Esophagus muscularis mucosa (tissue), 4 donors: ENCODE measurements at regions not wholly inside any gene's neighbourhood (a gene's known extent, or its start where the extent isn't known, plus 50 kb on each side); places are given as distances from the start of the nearest gene placed in this dataset.

Experiments used
- DNase-seq: peaks from one replicate; pipeline ENCODE4 v3.0.0-alpha.2; 2017; ENCODE audit errors: extremely low spot score
- H3K27ac ChIP-seq, 4 donors: fragments of 200-600 bp; sonication (generic); replicated peaks in 1 of 4; 1 replicate in 3 of 4; 2 replicates in 1 of 4; pipeline ENCODE4 v1.5.1; 2016 to 2019; ENCODE audit warnings: mild to moderate bottlenecking in 1 of 4
- H3K27me3 ChIP-seq, 4 donors: fragments of 200-600 bp; sonication (generic); one replicate each; pipeline versions ENCODE4 v1.5.1 to v1.6.0; 2016 to 2019
- H3K36me3 ChIP-seq, 4 donors: fragments of 200-600 bp; sonication (generic); one replicate each; pipeline ENCODE4 v1.5.1; 2016 to 2019
- H3K4me1 ChIP-seq, 4 donors: fragments of 200-600 bp; sonication (generic); one replicate each; pipeline ENCODE4 v1.5.1; 2016 to 2019
- H3K4me3 ChIP-seq, 4 donors: fragments of 200-600 bp; sonication (generic); 1 replicate in 2 of 4; 2 replicates in 2 of 4; pipeline ENCODE4 v1.5.1; 2016 to 2019; ENCODE audit warnings: mild to moderate bottlenecking in 4 of 4, moderate library complexity in 1 of 4
- H3K9me3 ChIP-seq, 4 donors: fragments of 200-600 bp; sonication (generic); 1 replicate in 3 of 4; 2 replicates in 1 of 4; pipeline ENCODE4 v1.5.1; 2016 to 2019
- CTCF ChIP-seq, 3 experiments: fragments of 200-600 bp in 2 of 3; fragments of 450-650 bp in 1 of 3; sonication (generic) in 2 of 3; IDR thresholded peaks; one replicate each; pipeline ENCODE4 v1.5.1; 2017 to 2019; ENCODE audit warnings: antibody characterized with exemption in 3 of 3, mild to moderate bottlenecking in 2 of 3, moderate library complexity in 1 of 3
- EP300 ChIP-seq: sonication (generic); formaldehyde crosslinking; IDR thresholded peaks from one replicate; pipeline ENCODE4 v1.6.1; 2017; ENCODE audit warnings: antibody characterized with exemption
- POLR2A ChIP-seq: fragments of 450-650 bp; IDR thresholded peaks from one replicate; pipeline ENCODE4 v1.6.1; 2017; ENCODE audit warnings: antibody characterized with exemption, moderate library complexity, mild to moderate bottlenecking, low read depth
- POLR2AphosphoS5 ChIP-seq, 2 donors: sonication (generic); formaldehyde crosslinking; IDR thresholded peaks; one replicate each; pipeline ENCODE4 v1.6.1; 2017; ENCODE audit warnings: antibody characterized with exemption in 2 of 2
- WGBS: methylation state at CpG from one replicate; pipeline ENCODE4 v1.1.5; 2018; 5-methylcytosine and 5-hydroxymethylcytosine counted together
- intact Hi-C: fragments of 100-400 bp; cut with DNase I; formaldehyde crosslinking; loops from one replicate; pipeline ENCODE4 v1.15.1; 2023

- intact Hi-C loops: no loop called here
- 52% methylated on average over 2 of the region's 2 CpGs for WGBS
- no peak for TF ChIP-seq CTCF (IDR thresholded peaks at IDR 0.05)
These were observed 141.5 kb upstream of the FRMPD4 start for GRCh38 chrX:11996810-11997209.

GRCh38 chrX:11998944-11999343 is 139.3 kb upstream of the FRMPD4 start:
- DNase-seq: no peak
- no peaks in the 10 kb centered on the region for H3K9me3 ChIP-seq
- TF ChIP-seq POLR2A (no peak), CTCF (IDR thresholded peaks at IDR 0.05) (no peak), POLR2AphosphoS5 (IDR thresholded peaks at IDR 0.05) (no peak), EP300 (no peak)
- no peaks in the 10 kb centered on the region for H3K4me1 ChIP-seq
- 45% methylated on average over 2 of the region's 2 CpGs for WGBS
- intact Hi-C loops: no loop called here
- no peaks in the 10 kb centered on the region for H3K36me3 ChIP-seq
- no peaks in the 10 kb centered on the region for H3K27me3 ChIP-seq
- H3K4me3 ChIP-seq: no peak overlapping the region
- no peak overlapping the region for H3K27ac ChIP-seq

More at GRCh38 chrX:11996810-11997209, 141.5 kb upstream of the FRMPD4 start:
- Histone ChIP-seq H3K27me3 (no peaks in the 10 kb centered on the region), H3K4me3 (no peak overlapping the region), H3K27ac (no peak overlapping the region), H3K4me1 (no peaks in the 10 kb centered on the region), H3K36me3 (no peaks in the 10 kb centered on the region), H3K9me3 (no peaks in the 10 kb centered on the region)
- no peak for DNase-seq

GRCh38 chrX:12002876-12003275 is 135.4 kb upstream of the FRMPD4 start:
- intact Hi-C loops: no loop called here

GRCh38 chrX:12007881-12008280 is 130.4 kb upstream of the FRMPD4 start:
- Histone ChIP-seq H3K4me3 (no peak overlapping the region), H3K9me3 (no peaks in the 10 kb centered on the region), H3K4me1 (no peaks in the 10 kb centered on the region), H3K36me3 (no peaks in the 10 kb centered on the region), H3K27ac (no peak overlapping the region), H3K27me3 (no peaks in the 10 kb centered on the region)
- DNase-seq: no peak
- TF ChIP-seq EP300: no peak
- TF ChIP-seq POLR2A: no peak
- no peak for TF ChIP-seq POLR2AphosphoS5 (IDR thresholded peaks at IDR 0.05)
- TF ChIP-seq CTCF (IDR thresholded peaks at IDR 0.05): no peak
- 50% methylated on average over 1 of the region's 2 CpGs for WGBS
- intact Hi-C loops: no loop called here

More at GRCh38 chrX:12002876-12003275, 135.4 kb upstream of the FRMPD4 start:
- Histone ChIP-seq H3K36me3 (no peaks in the 10 kb centered on the region), H3K4me3 (no peak overlapping the region), H3K27ac (no peak overlapping the region), H3K27me3 (no peaks in the 10 kb centered on the region), H3K9me3 (no peaks in the 10 kb centered on the region), H3K4me1 (no peaks in the 10 kb centered on the region)
- no peak for DNase-seq
- TF ChIP-seq POLR2AphosphoS5 (IDR thresholded peaks at IDR 0.05) (no peak), POLR2A (no peak), CTCF (IDR thresholded peaks at IDR 0.05) (no peak), EP300 (no peak)

GRCh38 chrX:12010436-12010835 is 127.8 kb upstream of the FRMPD4 start:
- no peaks in the 10 kb centered on the region for H3K27me3 ChIP-seq
- H3K4me1 ChIP-seq: no peaks in the 10 kb centered on the region
- H3K27ac ChIP-seq: no peak overlapping the region
- WGBS: 46% methylated on average over 1 of the region's 1 CpG
- intact Hi-C loops: no loop called here
- no peak overlapping the region for H3K4me3 ChIP-seq
- TF ChIP-seq POLR2AphosphoS5 (IDR thresholded peaks at IDR 0.05): no peak
- TF ChIP-seq CTCF (IDR thresholded peaks at IDR 0.05): no peak
- no peaks in the 10 kb centered on the region for H3K9me3 ChIP-seq
- no peak for DNase-seq
- H3K36me3 ChIP-seq: no peaks in the 10 kb centered on the region
